H9 (cell line): ENCODE measurements at regions not wholly inside any gene's neighbourhood (a gene's known extent, or its start where the extent isn't known, plus 50 kb on each side); places are given as distances from the start of the nearest gene placed in this dataset.

ENCODE experiments used
- DNase-seq: peaks from one replicate; pipeline ENCODE4 v3.0.0-alpha.2; 2017
- H2AFZ ChIP-seq: one replicate; pipeline ENCODE4 v1.6.1; 2013; ENCODE audit warnings: mild to moderate bottlenecking, low read length, control low read depth, moderate library complexity
- H2AK5ac ChIP-seq: 2 replicates; pipeline ENCODE4 v1.6.1; 2013; ENCODE audit warnings: low read length, control low read depth, mixed read lengths; ENCODE audit not compliant: insufficient read length
- H2BK120ac ChIP-seq: one replicate; pipeline ENCODE4 v1.6.1; 2013; ENCODE audit warnings: low read depth, mild to moderate bottlenecking, low read length, control low read depth, inconsistent platforms; ENCODE audit not compliant: poor library complexity, severe bottlenecking
- H2BK12ac ChIP-seq: 2 replicates; pipeline ENCODE4 v1.6.1; 2013; ENCODE audit warnings: low read length, control low read depth, mixed read lengths, low read depth; ENCODE audit not compliant: insufficient read length
- H2BK15ac ChIP-seq: 2 replicates; pipeline ENCODE4 v1.6.1; 2013; ENCODE audit warnings: low read depth, low read length, control low read depth
- H2BK20ac ChIP-seq: one replicate; pipeline ENCODE4 v1.6.1; 2013; ENCODE audit warnings: low read depth, mild to moderate bottlenecking, low read length, control low read depth, inconsistent platforms; ENCODE audit not compliant: poor library complexity, severe bottlenecking
- H2BK5ac ChIP-seq: 2 replicates; pipeline ENCODE4 v1.6.1; 2013; ENCODE audit warnings: low read length, control low read depth, mixed read lengths; ENCODE audit not compliant: insufficient read length
- H3K14ac ChIP-seq: 2 replicates; pipeline ENCODE4 v1.6.1; 2013; ENCODE audit warnings: low read length, control low read depth; ENCODE audit not compliant: insufficient read depth
- H3K18ac ChIP-seq: 2 replicates; pipeline ENCODE4 v1.6.1; 2013; ENCODE audit warnings: low read depth, mild to moderate bottlenecking, mixed read lengths, low read length, control low read depth; ENCODE audit not compliant: insufficient read length
- H3K23ac ChIP-seq: 2 replicates; pipeline ENCODE4 v1.6.1; 2013; ENCODE audit warnings: low read length, control low read depth, mixed read lengths, low read depth; ENCODE audit not compliant: insufficient read length
- H3K23me2 ChIP-seq: 2 replicates; pipeline ENCODE4 v1.6.1; 2013; ENCODE audit warnings: low read depth, mild to moderate bottlenecking, mixed read lengths, low read length, control low read depth; ENCODE audit not compliant: insufficient read length, poor library complexity, severe bottlenecking
- H3K27ac ChIP-seq: 2 replicates; pipeline ENCODE4 v1.5.1; 2013; ENCODE audit warnings: low read length, control low read depth, mixed read lengths, low read depth; ENCODE audit not compliant: insufficient read length
- H3K27me3 ChIP-seq: 2 replicates; pipeline ENCODE4 v1.6.1; 2013; ENCODE audit warnings: low read length, control low read depth, inconsistent platforms; ENCODE audit not compliant: insufficient read depth
- H3K4ac ChIP-seq: 2 replicates; pipeline ENCODE4 v1.6.1; 2013; ENCODE audit warnings: low read depth, mild to moderate bottlenecking, control low read depth, inconsistent platforms, low read length, moderate library complexity
- H3K4me1 ChIP-seq: 2 replicates; pipeline ENCODE4 v1.6.1; 2013; ENCODE audit warnings: low read length, control low read depth, inconsistent platforms; ENCODE audit not compliant: insufficient read depth
- H3K4me2 ChIP-seq: 2 replicates; pipeline ENCODE4 v1.6.1; 2013; ENCODE audit warnings: low read length, control low read depth, mixed read lengths; ENCODE audit not compliant: insufficient read length, insufficient read depth
- H3K56ac ChIP-seq: 2 replicates; pipeline ENCODE4 v1.6.1; 2013; ENCODE audit warnings: low read depth, mild to moderate bottlenecking, mixed read lengths, low read length, control low read depth; ENCODE audit not compliant: insufficient read length
- H3K79me1 ChIP-seq: 2 replicates; pipeline ENCODE4 v1.6.1; 2013; ENCODE audit warnings: low read depth, mild to moderate bottlenecking, moderate library complexity, low read length, control low read depth, inconsistent platforms; ENCODE audit not compliant: insufficient read depth, poor library complexity, severe bottlenecking
- H3K79me2 ChIP-seq: 2 replicates; pipeline ENCODE4 v1.6.1; 2013; ENCODE audit warnings: low read length, control low read depth, inconsistent platforms; ENCODE audit not compliant: insufficient read depth
- H3K9ac ChIP-seq: 2 replicates; pipeline ENCODE4 v1.6.1; 2013; ENCODE audit warnings: low read length, control low read depth, mixed read lengths; ENCODE audit not compliant: insufficient read length; ENCODE audit errors: extremely low read depth
- H3K9me3 ChIP-seq: one replicate; pipeline ENCODE4 v1.6.1; 2013; ENCODE audit warnings: low read depth, low read length, inconsistent platforms; ENCODE audit not compliant: control insufficient read depth
- H3T11ph ChIP-seq: one replicate; pipeline ENCODE4 v1.6.1; 2013; ENCODE audit warnings: mild to moderate bottlenecking, low read length, control low read depth, inconsistent platforms
- H4K20me1 ChIP-seq: one replicate; pipeline ENCODE4 v1.6.1; 2013; ENCODE audit not compliant: control insufficient read depth, insufficient read length, insufficient read depth
- H4K5ac ChIP-seq: 2 replicates; pipeline ENCODE4 v1.6.1; 2013; ENCODE audit warnings: low read depth, mild to moderate bottlenecking, mixed read lengths, low read length, control low read depth; ENCODE audit not compliant: insufficient read length
- H4K8ac ChIP-seq: replicated peaks from 2 replicates; pipeline ENCODE4 v1.6.1; 2013; ENCODE audit warnings: low read length, control low read depth, mixed read lengths, low read depth; ENCODE audit not compliant: insufficient read length
- H4K91ac ChIP-seq: 2 replicates; pipeline ENCODE4 v1.6.1; 2013; ENCODE audit warnings: low read depth, mild to moderate bottlenecking, moderate library complexity, mixed read lengths, low read length, control low read depth; ENCODE audit not compliant: insufficient read length
- H3K27ac Mint-ChIP-seq, 3 experiments: 2 replicates in 2 of 3; 3 replicates in 1 of 3; pipeline ENCODE4 v1.8.0; 2020 to 2021; ENCODE audit warnings: mixed read lengths in 3 of 3, mild to moderate bottlenecking in 1 of 3, moderate library complexity in 1 of 3
- H3K27me3 Mint-ChIP-seq: 2 replicates; pipeline ENCODE4 v1.8.0; 2021; ENCODE audit warnings: low read depth, mild to moderate bottlenecking, moderate library complexity, mixed read lengths
- H3K36me3 Mint-ChIP-seq, 3 experiments: 2 replicates in 2 of 3; 3 replicates in 1 of 3; pipeline ENCODE4 v1.8.0; 2020 to 2021; ENCODE audit warnings: low read depth in 3 of 3, mixed read lengths in 3 of 3; ENCODE audit not compliant: insufficient read depth in 1 of 3
- H3K4me1 Mint-ChIP-seq, 2 experiments: 2 replicates each; pipeline ENCODE4 v1.8.0; 2020; ENCODE audit warnings: mixed read lengths in 2 of 2
- H3K4me3 Mint-ChIP-seq, 2 experiments: 2 replicates in 1 of 2; 3 replicates in 1 of 2; pipeline ENCODE4 v1.8.0; 2020 to 2021; ENCODE audit warnings: mild to moderate bottlenecking in 2 of 2, mixed read lengths in 2 of 2, moderate library complexity in 1 of 2
- H3K9me3 Mint-ChIP-seq, 2 experiments: 2 replicates in 1 of 2; 3 replicates in 1 of 2; pipeline ENCODE4 v1.8.0; 2020; ENCODE audit warnings: mild to moderate bottlenecking in 2 of 2, mixed read lengths in 2 of 2, moderate library complexity in 1 of 2
- WGBS: extraction: QIAGEN DNeasy Blood & Tissue Kit; methylation state at CpG from one replicate; pipeline ENCODE4 v1.1.7; 2013; ENCODE audit warnings: missing lambda C conversion rate, low lambda C conversion rate, mixed read lengths; ENCODE audit not compliant: insufficient read length; ENCODE audit errors: extremely low coverage; 5-methylcytosine and 5-hydroxymethylcytosine counted together
- TF ChIP-seq, protein P1 (sequence below): fragments of 200-600 bp; sonication (generic); conservative IDR thresholded peaks from 3 replicates; pipeline ENCODE4 v1.8.0; 2021; ENCODE audit warnings: antibody characterized with exemption, mild to moderate bottlenecking

GRCh38 chr10:44325596-44326307 is 59.1 kb downstream of the CXCL12 start:
- no peak overlapping the region for H3T11ph ChIP-seq
- no peak overlapping the region for H3K4me2 ChIP-seq
- no peaks in the 10 kb centered on the region for H4K20me1 ChIP-seq
- no peak for DNase-seq
- H3K14ac ChIP-seq, result no peak overlapping the region
- no peaks in the 10 kb centered on the region for H3K9me3 ChIP-seq
- no peak overlapping the region for H3K4ac ChIP-seq
- H3K79me1 ChIP-seq, result no peaks in the 10 kb centered on the region
- no peak overlapping the region for H4K91ac ChIP-seq
- H3K23me2 ChIP-seq, result no peaks in the 10 kb centered on the region
- H2AFZ ChIP-seq, result no peak overlapping the region
- H2BK120ac ChIP-seq, result no peak overlapping the region
- H2AK5ac ChIP-seq, result no peak overlapping the region
- H3K4me3 Mint-ChIP-seq, result no peak overlapping the region
- no peaks in the 10 kb centered on the region for H3K79me2 ChIP-seq
- H3K36me3 Mint-ChIP-seq, result no peaks in the 10 kb centered on the region
- no peak overlapping the region for H3K23ac ChIP-seq
- H3K4me1 Mint-ChIP-seq, result no peaks in the 10 kb centered on the region
- no peak overlapping the region for H3K27ac ChIP-seq
- no peak overlapping the region for H4K8ac ChIP-seq
- TF ChIP-seq, protein P1, sequence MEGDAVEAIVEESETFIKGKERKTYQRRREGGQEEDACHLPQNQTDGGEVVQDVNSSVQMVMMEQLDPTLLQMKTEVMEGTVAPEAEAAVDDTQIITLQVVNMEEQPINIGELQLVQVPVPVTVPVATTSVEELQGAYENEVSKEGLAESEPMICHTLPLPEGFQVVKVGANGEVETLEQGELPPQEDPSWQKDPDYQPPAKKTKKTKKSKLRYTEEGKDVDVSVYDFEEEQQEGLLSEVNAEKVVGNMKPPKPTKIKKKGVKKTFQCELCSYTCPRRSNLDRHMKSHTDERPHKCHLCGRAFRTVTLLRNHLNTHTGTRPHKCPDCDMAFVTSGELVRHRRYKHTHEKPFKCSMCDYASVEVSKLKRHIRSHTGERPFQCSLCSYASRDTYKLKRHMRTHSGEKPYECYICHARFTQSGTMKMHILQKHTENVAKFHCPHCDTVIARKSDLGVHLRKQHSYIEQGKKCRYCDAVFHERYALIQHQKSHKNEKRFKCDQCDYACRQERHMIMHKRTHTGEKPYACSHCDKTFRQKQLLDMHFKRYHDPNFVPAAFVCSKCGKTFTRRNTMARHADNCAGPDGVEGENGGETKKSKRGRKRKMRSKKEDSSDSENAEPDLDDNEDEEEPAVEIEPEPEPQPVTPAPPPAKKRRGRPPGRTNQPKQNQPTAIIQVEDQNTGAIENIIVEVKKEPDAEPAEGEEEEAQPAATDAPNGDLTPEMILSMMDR, result no peak
- H2BK20ac ChIP-seq, result no peak overlapping the region
- no peak overlapping the region for H2BK5ac ChIP-seq
- no peak overlapping the region for H3K18ac ChIP-seq
- H3K9ac ChIP-seq, result no peak overlapping the region
- WGBS, result no CpG with 5 or more reads among the region's 6 CpGs
- no peak overlapping the region for H4K5ac ChIP-seq
- H3K56ac ChIP-seq, result no peak overlapping the region
- H3K9me3 Mint-ChIP-seq, result no peaks in the 10 kb centered on the region; a peak in 1 of 5 replicates
- no peak overlapping the region for H2BK15ac ChIP-seq
- no peak overlapping the region for H3K27ac Mint-ChIP-seq
- no peaks in the 10 kb centered on the region for H3K4me1 ChIP-seq
- no peak overlapping the region for H2BK12ac ChIP-seq
- H3K27me3 ChIP-seq, result no peaks in the 10 kb centered on the region
- peaks cover 15% of the 10 kb centered on the region for H3K27me3 Mint-ChIP-seq
